Skeletal muscle cell (primary cell): ENCODE measurements at regions not wholly inside any gene's neighbourhood (a gene's known extent, or its start where the extent isn't known, plus 50 kb on each side); places are given as distances from the start of the nearest gene placed in this dataset.

Experiments used
- DNase-seq: peaks from one replicate; pipeline ENCODE4 v3.0.0-alpha.2; 2010; ENCODE audit warnings: low read depth
- H3K4me3 ChIP-seq: 2 replicates; pipeline ENCODE4 v1.5.1; 2011; ENCODE audit warnings: low read depth, mild to moderate bottlenecking, control low read depth, low read length, moderate library complexity

DNA sequence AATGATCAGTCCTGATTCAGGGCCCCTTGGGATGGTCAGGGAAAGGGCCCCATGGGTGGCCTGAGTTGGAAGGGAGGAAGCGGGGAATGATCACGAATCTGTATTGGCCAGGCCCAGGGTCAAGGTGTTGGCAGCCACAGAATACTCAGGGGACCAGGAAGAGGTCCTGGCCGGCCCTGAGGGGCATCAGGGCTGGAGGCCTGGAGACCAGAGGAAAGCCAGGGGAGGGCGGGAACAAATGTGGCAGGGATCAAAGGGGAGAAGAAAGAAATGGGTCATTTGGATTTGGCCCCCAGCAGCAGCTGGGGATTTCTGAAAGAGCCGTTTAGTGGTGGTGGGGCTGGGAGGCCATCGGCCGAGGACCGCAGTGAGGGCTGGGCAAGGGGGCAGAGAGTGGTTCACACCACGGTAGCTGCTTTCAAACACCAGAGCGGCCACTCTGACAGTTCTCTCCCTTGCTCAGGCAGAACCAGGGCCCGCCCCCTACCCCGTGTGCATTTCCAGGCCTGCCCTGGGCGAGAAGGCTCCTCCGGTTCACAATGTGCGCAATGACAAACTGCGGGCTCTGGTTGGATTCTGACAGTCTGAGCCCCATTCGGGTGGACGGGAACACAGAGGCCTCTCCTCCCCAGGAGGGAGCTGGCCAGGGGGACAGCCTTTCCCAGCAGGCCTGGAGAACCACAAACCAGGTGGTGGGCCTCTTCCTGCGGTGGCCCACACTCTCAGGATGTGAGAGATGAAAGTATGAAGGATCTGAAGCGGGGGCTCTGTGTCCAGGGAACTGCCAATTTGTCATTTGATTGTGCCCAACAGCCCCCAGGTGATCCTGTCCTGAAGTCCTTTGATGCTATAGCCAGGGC is 220.3 kb upstream of the IER5L start:
- no peak for DNase-seq
- H3K4me3 ChIP-seq = no peak overlapping the region

GRCh38 chr9:129397335-129397734 is 219.3 kb upstream of the IER5L start:
- H3K4me3 ChIP-seq = no peak overlapping the region
- no peak for DNase-seq

DNA sequence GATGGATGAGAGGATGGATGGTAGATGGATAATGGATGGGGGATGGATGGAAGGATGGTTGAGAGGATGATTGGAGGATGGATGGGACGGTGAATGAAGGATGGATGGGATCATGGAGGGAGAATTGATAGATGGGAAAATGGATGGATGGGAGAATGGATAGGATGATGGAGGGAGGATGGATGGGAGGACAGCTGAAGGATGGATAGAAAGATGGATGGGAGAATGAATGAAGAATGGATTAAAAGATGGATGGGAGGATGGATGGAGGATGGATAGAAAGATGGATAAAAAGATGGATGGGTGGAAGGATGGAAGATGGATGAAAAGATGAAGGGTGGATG is 218.3 kb upstream of the IER5L start:
- H3K4me3 ChIP-seq = no peak overlapping the region
- no peak for DNase-seq

DNA sequence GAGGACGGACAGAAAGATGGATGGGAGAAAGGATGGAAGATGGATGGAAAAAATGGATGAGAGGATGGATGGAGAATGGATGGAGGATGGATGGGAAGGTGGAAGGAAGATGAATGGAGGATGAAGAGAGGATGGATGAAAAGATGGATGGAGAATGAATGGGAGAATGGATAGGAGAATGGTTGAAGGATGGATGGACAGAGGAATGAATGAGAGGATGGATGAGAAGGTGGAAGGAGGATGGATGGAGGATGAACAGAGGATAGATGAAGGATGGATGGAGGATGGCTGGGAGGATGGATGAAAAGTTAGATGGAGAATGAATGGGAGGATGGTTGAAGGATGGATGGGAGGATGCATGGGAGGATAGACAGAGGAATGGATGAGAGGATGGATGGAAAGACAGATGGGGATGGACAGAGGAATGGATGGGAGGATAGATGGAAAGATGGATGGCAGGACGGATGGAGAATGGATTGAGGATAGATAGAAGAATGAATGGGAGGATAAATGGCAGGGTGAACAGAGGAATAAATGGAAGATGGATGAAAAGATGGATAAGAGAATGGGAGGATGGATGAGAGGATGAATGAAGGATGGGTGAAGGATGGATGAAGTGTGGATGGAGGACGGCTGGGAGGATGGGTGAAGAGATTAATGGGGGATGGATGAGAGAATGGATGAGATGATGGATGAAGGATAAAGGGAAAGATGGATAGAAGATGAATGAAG is 217.7 kb upstream of the IER5L start:
- no peak overlapping the region for H3K4me3 ChIP-seq
- no peak for DNase-seq

DNA sequence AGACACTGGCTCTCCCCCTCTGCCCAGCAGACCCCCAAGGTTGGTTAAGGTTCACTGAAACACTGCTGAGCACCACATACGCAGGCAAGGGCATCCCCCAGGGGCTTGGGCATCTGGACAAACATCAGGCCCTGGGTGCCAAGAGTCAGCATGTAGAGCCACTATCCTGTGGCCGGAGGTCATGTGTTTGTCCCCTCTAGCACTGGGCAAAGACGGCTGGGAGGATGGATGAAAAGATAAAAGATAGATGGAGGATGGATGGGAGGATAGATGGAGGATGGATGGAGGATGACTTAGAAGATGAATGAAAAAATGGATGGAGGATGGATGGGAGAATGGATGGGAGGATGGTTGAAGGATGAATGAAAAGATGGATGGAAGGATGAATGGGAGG is 216.8 kb upstream of the IER5L start:
- H3K4me3 ChIP-seq = no peak overlapping the region
- no peak for DNase-seq

DNA sequence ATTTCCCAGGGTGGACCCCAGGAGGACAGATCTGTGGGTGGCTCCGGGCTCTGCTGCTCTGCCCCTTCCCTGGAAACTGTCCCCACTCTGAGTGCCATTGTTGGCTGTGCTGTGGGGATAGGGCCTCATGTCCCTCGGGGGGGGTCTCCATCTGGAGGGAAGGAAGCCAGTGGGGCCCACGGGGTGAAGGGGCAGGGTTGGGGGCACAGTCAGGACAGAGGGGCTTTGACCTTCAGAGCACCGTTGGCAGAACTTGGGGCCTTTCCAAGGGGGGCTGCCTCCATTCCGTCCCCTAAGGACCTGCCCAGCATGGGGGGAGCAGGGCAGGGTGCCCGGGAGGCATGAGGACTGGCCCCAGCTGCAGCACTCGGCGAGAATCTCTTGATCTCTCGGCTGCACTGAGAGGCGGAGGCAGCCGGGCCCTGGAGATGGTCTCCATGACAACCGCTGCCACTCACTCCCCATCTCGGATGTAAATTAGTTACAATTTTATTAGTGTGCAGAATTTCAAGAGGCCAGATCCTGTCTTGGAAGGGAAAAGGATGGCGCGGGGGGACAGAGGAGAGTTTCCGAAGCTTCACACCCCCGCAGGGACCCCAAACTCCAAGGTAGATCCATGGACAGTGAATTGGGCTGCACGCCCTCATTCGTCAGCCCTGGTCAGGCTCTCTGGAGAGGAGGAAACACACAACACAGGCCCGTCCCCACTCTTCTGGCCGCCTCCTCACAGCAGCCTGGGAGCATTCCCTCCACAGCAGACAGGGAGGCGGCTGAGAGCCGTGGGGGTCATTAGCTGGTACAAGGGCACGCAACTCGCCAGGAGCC is 216.2 kb upstream of the IER5L start:
- no peak overlapping the region for H3K4me3 ChIP-seq
- no peak for DNase-seq

DNA sequence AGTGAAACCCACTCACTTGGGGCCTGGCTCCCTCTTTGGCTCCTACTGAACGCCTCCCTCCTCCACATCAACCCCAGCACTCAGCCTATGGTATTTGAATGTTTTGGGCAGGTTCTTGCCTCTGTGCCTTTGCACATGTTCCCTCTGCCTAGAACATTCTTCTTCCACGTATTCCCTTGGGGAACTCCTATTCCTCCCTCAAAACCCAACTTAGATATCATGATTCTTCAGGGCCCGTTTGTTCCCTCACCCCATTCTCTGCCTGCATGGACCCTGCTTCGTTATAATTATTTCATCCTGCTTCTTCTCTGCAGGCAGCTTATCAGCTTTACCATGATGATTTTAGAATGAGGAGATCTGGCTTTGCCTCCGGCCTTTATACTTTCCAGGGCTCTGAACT is 215.0 kb upstream of the IER5L start:
- no peak overlapping the region for H3K4me3 ChIP-seq
- DNase-seq = no peak

DNA sequence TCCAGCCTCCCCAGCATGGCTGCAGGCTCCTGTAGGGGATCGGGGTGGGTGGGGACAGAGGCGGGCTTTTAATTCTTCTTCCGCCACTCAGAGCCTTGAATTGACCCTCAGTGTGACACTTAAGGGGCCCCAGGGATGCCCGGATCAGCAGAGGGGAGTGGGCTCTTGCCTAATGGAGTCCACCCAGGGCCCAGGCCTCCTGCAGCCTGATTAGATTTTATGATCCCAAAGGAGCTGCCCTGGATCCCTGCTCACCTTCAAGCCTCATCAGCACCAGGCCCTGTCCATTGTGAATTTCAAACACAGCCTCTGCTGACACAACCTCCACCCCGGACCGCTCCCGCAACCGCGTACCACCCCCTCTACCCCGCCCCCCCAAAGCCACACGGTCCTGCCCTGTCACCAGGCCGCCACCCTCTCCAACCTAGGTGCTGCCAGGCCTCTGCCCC is 214.1 kb upstream of the IER5L start:
- H3K4me3 ChIP-seq = no peak overlapping the region
- no peak for DNase-seq

DNA sequence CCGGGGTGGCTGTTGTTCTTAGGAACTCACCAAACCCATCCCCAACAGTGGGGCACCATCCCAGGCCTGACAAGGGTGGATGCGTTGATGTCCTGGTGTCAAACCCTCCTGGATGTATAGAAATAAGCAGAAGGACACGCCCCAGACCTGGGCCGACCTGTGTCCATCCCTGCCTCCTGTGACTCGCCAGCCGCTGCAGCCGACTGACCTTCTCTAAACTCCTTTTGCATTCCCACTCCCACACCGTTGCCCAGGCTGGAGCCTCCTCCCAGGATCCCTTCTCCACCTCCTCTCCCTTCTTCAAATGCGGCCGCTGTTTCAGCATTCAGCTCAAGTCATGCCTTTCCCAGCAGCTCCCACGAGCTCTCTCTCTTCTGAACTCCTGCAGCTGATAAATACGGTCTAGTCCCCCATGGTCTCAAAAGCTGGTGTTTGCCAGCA is 213.2 kb upstream of the IER5L start:
- no peak for DNase-seq
- H3K4me3 ChIP-seq = no peak overlapping the region

GRCh38 chr9:129390541-129390940 is 212.5 kb upstream of the IER5L start:
- no peak for DNase-seq
- no peak overlapping the region for H3K4me3 ChIP-seq

DNA sequence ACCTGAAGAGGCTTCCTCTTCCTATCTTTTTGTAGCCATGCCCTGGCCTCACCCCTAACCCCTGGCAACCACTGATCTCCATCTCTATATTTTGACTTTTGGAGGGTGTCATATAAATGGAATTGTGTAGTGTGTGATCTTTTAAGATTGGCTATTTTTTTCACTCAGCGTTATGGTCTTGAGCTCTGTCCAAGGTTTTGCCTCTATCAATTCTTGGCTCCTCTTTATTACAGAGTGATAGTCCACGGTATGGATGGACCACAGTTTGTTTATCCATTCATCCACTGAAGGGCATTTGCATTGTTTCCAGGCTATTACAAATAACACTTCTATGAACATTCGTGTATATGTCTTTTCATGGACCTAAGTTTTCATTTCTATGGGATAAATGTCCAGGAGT is 209.8 kb upstream of the IER5L start:
- no peak overlapping the region for H3K4me3 ChIP-seq
- no peak for DNase-seq

DNA sequence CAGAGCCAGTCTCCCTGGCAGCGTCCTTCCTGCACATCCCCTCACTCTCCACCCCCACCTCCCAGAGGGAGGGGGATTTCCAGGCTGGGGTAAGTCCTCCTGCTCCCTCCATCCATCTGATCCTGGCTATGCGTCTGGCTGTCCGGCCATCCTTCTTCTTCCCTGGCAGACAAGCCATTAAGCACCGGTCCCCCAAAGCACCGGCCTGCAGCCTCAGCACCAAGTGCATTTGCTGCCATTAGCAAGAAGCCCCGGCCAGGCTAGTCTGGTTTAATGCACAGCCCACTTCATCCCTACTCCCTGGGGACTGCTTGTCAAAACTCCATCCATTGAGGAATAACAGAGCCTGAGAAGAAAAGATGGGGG is 208.7 kb upstream of the IER5L start:
- H3K4me3 ChIP-seq = no peak overlapping the region
- DNase-seq = no peak

DNA sequence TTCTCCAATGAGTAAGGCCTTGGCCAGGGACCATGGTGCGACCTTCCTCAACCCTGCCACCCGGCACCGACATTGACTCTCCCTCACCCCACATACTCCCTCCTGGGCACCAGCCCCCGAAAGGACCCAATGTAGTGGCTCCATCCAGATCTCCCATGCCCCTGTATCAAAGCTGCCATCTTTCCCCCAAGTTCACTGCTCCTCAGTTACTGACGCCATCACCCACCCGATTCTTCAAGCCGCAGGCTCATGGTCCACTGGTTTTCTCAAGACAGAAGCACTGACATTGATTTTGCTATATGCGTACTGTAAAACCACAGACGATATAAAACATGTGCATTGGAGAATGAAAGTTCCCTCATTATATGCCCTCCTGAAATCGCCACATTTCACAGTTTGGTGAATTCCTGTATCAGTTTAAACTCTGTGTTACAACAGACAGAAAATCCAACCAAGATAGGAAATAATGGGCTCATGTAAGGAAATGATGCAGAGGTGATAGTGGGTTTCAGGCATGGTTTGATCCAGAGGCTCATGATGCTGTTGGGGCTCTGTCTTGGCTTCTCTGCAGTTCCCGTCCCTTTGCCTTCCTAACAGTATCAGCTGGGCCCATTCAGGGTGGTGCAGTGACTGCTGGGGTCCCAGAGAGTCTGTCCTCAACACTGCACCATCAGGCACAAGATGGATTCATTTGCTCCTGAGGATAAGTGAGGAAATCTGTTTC is 207.3 kb upstream of the IER5L start:
- DNase-seq = no peak
- H3K4me3 ChIP-seq = no peak overlapping the region

GRCh38 chr9:129384491-129385210 is 206.6 kb upstream of the IER5L start:
- H3K4me3 ChIP-seq = no peak overlapping the region
- DNase-seq = no peak

GRCh38 chr9:129383561-129384490 is 205.8 kb upstream of the IER5L start:
- peak overlapping the region; percentile 44 for H3K4me3 ChIP-seq
- DNase-seq = peak; percentile 19

GRCh38 chr9:129383019-129383560 is 205.0 kb upstream of the IER5L start:
- peak overlapping the region; percentile 44 for H3K4me3 ChIP-seq
- no peak for DNase-seq

- DNase-seq = no peak
- no peak overlapping the region for H3K4me3 ChIP-seq
Measured at GRCh38 chr9:129382281-129383018, 204.4 kb upstream of the IER5L start.
